Pancreas (tissue), 10 donors: ENCODE measurements at regions not wholly inside any gene's neighbourhood (a gene's known extent, or its start where the extent isn't known, plus 50 kb on each side); places are given as distances from the start of the nearest gene placed in this dataset.
A peak's percentile ranks its signal among the peaks of the same experiment; 100 is the strongest.

Experiments
- ATAC-seq, 4 donors: fragments of 200-7000 bp; cut with Tn5 transposase; one replicate each; pipeline versions ENCODE4 v1.8.0 to v1.9.1; 2020; ENCODE audit warnings: mild to moderate bottlenecking in 4 of 4, moderate library complexity in 4 of 4
- DNase-seq, 6 donors: peaks; one replicate each; pipeline ENCODE4 v3.0.0-alpha.2; 2020
- FAIRE-seq: peaks from 2 replicates; lab custom pipeline; 2012; peaks lifted over from hg19 to GRCh38; lab: Jason Lieb, UNC
- H3K27ac ChIP-seq, 4 donors: fragments of 200-600 bp; sonication (generic); 1 replicate in 3 of 4; 2 replicates in 1 of 4; pipeline versions ENCODE4 v1.5.0 to v1.8.0; 2020
- H3K27me3 ChIP-seq, 4 donors: fragments of 200-600 bp; one replicate each; pipeline ENCODE4 v1.8.0; 2021
- H3K36me3 ChIP-seq, 3 donors: fragments of 200-600 bp; sonication (generic) in 1 of 3; one replicate each; pipeline versions ENCODE4 v1.5.0 to v1.8.0; 2020 to 2021
- H3K4me1 ChIP-seq, 3 donors: fragments of 200-600 bp; one replicate each; pipeline ENCODE4 v1.8.0; 2021
- H3K4me3 ChIP-seq, 4 donors: fragments of 200-600 bp; sonication (generic) in 2 of 4; one replicate each; pipeline versions ENCODE4 v1.5.0 to v1.8.0; 2020 to 2021
- H3K9me3 ChIP-seq, 4 donors: fragments of 200-600 bp; one replicate each; pipeline ENCODE4 v1.8.0; 2021
- WGBS, 2 donors: extraction: QIAGEN DNeasy Blood & Tissue Kit; methylation state at CpG; one replicate each; pipeline ENCODE4 v1.1.7; 2013; 5-methylcytosine and 5-hydroxymethylcytosine counted together
- intact Hi-C, 3 donors: fragments of 100-400 bp; cut with DNase I; formaldehyde crosslinking; loops; one replicate each; pipeline versions ENCODE4 v1.11.1 to v1.14.2; 2022
- TF ChIP-seq, protein P1 (sequence below), 4 donors: fragments of 200-600 bp; sonication (generic) in 3 of 4; IDR thresholded peaks; one replicate each; pipeline versions ENCODE4 v1.5.0 to v1.8.0; 2021; ENCODE audit warnings: antibody characterized with exemption in 4 of 4
- donor health status: healthy with polysubstance abuse.
- donor health status: DM: no; HTN: no; CAD: no; lungs with moderate emphysema.
- donor health status: DM: no; HTN: no; CAD: no.
- donor health status: control.
- donor health status: control.
- donor health status: Bipolar disorder and iron deficiency.
- donor health status: DM: yes; HTN: yes; CAD: no.
- donor health status: DM: no; HTN: no; CAD: no.
- donor health status: DM: no; HTN: no; CAD: no.
- donor health status: DM: yes; HTN: yes; CAD: no.

DNA sequence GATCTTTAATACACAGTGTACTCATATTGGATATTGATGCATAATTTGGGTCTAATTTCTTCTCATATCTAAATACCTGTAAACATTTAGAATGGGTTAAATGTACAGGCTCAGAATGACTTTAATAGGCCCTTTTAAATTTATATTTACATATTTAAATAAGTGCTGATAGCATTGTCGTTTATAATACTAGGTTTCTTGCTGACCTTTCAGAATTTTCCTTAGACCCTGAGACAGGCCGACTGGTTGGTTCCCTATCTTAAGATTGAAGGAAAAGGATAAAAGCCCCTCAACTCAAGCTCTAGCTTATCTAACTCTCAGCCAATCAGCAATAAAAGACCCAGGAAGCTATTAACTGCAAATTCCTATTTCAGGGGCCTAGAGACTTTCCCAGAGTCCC is 67.8 kb upstream of the HNMT start:
- Histone ChIP-seq H3K36me3 (no peaks in the 10 kb centered on the region), H3K4me3 (no peak overlapping the region), H3K9me3 (no peaks in the 10 kb centered on the region), H3K27me3 (no peaks in the 10 kb centered on the region), H3K27ac (no peak overlapping the region), H3K4me1 (no peaks in the 10 kb centered on the region)
- DNase-seq, result no peak
- 46 to 56% methylated on average over 2 of the region's 2 CpGs for WGBS, 2 donors
- no peak for FAIRE-seq
- intact Hi-C loops, result no loop called here
- TF ChIP-seq, protein P1, sequence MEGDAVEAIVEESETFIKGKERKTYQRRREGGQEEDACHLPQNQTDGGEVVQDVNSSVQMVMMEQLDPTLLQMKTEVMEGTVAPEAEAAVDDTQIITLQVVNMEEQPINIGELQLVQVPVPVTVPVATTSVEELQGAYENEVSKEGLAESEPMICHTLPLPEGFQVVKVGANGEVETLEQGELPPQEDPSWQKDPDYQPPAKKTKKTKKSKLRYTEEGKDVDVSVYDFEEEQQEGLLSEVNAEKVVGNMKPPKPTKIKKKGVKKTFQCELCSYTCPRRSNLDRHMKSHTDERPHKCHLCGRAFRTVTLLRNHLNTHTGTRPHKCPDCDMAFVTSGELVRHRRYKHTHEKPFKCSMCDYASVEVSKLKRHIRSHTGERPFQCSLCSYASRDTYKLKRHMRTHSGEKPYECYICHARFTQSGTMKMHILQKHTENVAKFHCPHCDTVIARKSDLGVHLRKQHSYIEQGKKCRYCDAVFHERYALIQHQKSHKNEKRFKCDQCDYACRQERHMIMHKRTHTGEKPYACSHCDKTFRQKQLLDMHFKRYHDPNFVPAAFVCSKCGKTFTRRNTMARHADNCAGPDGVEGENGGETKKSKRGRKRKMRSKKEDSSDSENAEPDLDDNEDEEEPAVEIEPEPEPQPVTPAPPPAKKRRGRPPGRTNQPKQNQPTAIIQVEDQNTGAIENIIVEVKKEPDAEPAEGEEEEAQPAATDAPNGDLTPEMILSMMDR (IDR thresholded peaks at IDR 0.05), result no peak
- no peak for ATAC-seq

DNA sequence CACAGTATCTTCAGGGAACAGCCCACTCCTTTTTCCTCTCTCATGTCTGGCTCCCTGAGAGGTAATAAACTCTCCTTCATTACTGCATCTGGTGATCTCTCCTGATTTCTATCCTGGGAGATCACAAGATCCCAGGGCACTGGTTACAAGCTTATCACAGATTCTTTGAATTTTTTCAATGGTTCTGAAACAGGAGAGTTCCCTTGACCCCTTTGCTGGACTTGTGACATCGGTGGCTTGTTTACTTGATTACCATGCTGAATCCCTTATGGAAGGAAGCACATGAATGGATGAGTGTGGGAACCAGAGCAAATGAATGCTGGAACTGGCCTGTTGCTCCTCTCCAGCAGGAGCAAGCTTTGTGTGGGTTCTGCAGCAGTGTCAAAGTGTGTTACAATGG is 67.2 kb upstream of the HNMT start:
- DNase-seq (no peak), ATAC-seq (no peak), FAIRE-seq (no peak)
- H3K4me1 ChIP-seq, result no peaks in the 10 kb centered on the region
- H3K36me3 ChIP-seq, result no peaks in the 10 kb centered on the region
- H3K27ac ChIP-seq, result no peak overlapping the region
- no peaks in the 10 kb centered on the region for H3K9me3 ChIP-seq
- intact Hi-C loops, result no loop called here
- 27 to 48% methylated on average over 1 of the region's 1 CpG for WGBS, 2 donors
- no peaks in the 10 kb centered on the region for H3K27me3 ChIP-seq
- H3K4me3 ChIP-seq, result no peak overlapping the region
- TF ChIP-seq, protein P1 (IDR thresholded peaks at IDR 0.05), result no peak

DNA sequence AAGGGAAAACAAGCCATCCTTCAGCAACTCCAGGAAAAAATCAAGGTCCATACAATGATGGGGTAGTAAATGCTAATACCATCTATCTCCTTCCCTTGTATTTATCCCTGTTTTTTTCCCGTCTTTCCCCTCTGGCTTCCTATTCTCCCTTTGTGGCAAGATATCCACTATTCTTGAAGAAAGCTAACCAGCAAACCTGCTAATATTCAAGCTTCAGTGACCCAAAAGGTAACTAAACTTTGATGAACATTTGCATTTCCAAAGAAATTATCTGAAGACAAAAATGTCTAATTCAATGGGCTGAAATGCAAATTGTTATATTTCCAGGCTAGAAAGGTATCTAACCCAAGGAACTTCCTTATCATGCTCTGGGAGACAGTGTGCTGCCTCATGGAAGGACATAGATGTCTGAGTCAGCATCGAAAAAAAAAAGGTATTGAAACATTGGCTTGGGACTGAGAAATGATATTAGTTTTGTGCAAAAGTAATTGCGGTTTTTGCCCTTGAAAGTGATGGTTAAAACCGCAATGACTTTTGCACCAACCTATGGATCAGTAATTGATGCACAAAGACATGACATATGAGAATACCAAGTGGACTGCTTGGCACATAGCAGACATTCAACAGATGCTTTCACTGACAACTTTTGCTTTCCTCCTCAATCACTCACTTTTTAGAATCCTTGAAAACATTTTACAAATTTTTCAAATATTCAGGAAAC is 63.7 kb upstream of the HNMT start:
- WGBS, 2 donors, result 58 to 69% methylated on average over 4 of the region's 4 CpGs
- Histone ChIP-seq H3K9me3 (no peaks in the 10 kb centered on the region), H3K4me3 (no peak overlapping the region), H3K4me1 (no peaks in the 10 kb centered on the region), H3K27ac (no peak overlapping the region), H3K36me3 (no peaks in the 10 kb centered on the region), H3K27me3 (no peaks in the 10 kb centered on the region)
- no peak for DNase-seq
- ATAC-seq, result no peak
- intact Hi-C loops, result loop anchor here in 1 of 3 donors (10.0 kb wide), 1 partner anchor 884 kb away; the partner anchor contains the start of gene NXPH2
- TF ChIP-seq, protein P1 (IDR thresholded peaks at IDR 0.05), result no peak
- no peak for FAIRE-seq

DNA sequence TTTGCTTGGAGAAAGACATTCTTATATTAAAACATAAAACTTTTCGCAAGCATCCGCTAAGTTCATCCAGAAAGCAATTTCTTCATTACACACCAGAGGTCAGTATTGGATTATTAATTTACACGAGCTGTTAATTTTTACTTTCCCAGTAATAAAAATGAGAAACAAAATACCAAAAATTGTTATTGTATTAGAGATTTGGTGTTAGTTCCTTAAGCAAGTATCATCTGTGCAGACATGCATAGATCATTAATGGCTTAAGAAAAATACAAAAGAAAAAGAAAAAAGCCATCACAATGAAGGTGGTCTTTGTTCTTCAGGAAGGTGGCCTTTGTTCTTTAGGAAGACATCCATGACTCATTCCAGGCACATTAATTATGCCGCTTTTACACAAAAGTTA is 53.6 kb upstream of the HNMT start:
- H3K9me3 ChIP-seq, result no peaks in the 10 kb centered on the region
- FAIRE-seq, result peak; percentile 91
- ATAC-seq, result peak in 2 of 4 donors; percentile 44 to 49
- intact Hi-C loops, result loop anchor here in 1 of 3 donors (5.0 kb wide), 1 partner anchor 872 kb away; the partner anchor contains the start of gene NXPH2
- no peak for DNase-seq
- no peak overlapping the region for H3K27ac ChIP-seq
- no peaks in the 10 kb centered on the region for H3K27me3 ChIP-seq
- 11 to 20% methylated on average over 4 of the region's 4 CpGs for WGBS, 2 donors
- TF ChIP-seq, protein P1 (IDR thresholded peaks at IDR 0.05), result peak in 3 of 4 donors; percentile 37 to 44 (median 43)
- H3K36me3 ChIP-seq, result no peaks in the 10 kb centered on the region
- H3K4me1 ChIP-seq, result no peaks in the 10 kb centered on the region
- no peak overlapping the region for H3K4me3 ChIP-seq

DNA sequence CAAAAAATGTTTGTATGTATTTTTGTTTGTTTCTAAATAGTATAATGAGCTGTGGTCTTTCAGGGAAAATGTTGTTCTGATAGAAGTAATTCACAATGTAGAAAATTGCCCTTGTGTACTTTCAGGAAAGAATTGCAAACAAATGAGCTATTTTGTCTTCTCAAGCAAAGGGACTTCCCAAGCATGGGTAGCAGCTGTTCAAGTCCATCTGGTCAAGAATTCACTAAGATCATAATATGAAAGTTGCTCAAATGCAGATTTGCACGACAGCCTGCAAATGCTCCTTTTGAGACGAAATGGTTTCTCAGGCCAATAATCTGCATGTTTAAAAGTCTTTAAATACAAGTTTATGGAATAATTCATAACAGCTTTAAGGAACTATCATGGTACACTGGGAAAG is 51.9 kb upstream of the HNMT start:
- H3K4me3 ChIP-seq, result no peak overlapping the region
- H3K27me3 ChIP-seq, result no peaks in the 10 kb centered on the region
- ATAC-seq (no peak), DNase-seq (no peak), FAIRE-seq (peak; percentile 47)
- no peaks in the 10 kb centered on the region for H3K36me3 ChIP-seq
- intact Hi-C loops, result loop anchor here in 1 of 3 donors (5.0 kb wide), 1 partner anchor 870 kb away; the partner anchor contains the start of gene NXPH2
- 62 to 69% methylated on average over 2 of the region's 2 CpGs for WGBS, 2 donors
- TF ChIP-seq, protein P1 (IDR thresholded peaks at IDR 0.05), result no peak
- H3K4me1 ChIP-seq, result no peaks in the 10 kb centered on the region
- H3K9me3 ChIP-seq, result no peaks in the 10 kb centered on the region
- no peak overlapping the region for H3K27ac ChIP-seq
